PC-3 (cell line): ENCODE measurements at regions not wholly inside any gene's neighbourhood (a gene's known extent, or its start where the extent isn't known, plus 50 kb on each side); places are given as distances from the start of the nearest gene placed in this dataset.

ENCODE experiments used
- ATAC-seq: fragments of 200-7000 bp; cut with Tn5 transposase; 2 replicates; pipeline ENCODE4 v1.9.1; 2020; ENCODE audit warnings: mild to moderate bottlenecking, moderate library complexity
- BruUV-seq: library from RNA; stranded (reverse); fragments of 400-500 nt; replicated peaks from 2 replicates; lab custom pipeline; 2021; lab: Mats Ljungman, UMichigan
- CTCF ChIA-PET: fragments of 300-600 bp; sonication (Branson Sonifier 250); formaldehyde crosslinking; loops from one replicate; lab custom pipeline; 2022; ENCODE audit warnings: antibody characterized with exemption; lab: Charles Lee
- POLR2A ChIA-PET: fragments of 300-600 bp; sonication (Branson Sonifier 250); formaldehyde crosslinking; loops from one replicate; lab custom pipeline; 2022; ENCODE audit warnings: antibody characterized with exemption; ENCODE audit not compliant: unreplicated experiment; lab: Charles Lee
- DNase-seq: peaks from one replicate; pipeline ENCODE4 v3.0.0-alpha.2; 2015
- H2AFZ ChIP-seq: fragments of 300-600 bp; sonication (generic); 2 replicates; pipeline ENCODE4 v1.6.0; 2016; ENCODE audit warnings: antibody characterized with exemption, low read length
- H3F3A ChIP-seq: fragments of 300-600 bp; sonication (generic); one replicate; pipeline ENCODE4 v1.6.0; 2017; ENCODE audit warnings: antibody characterized with exemption, low read length, control low read depth, mild to moderate bottlenecking; ENCODE audit not compliant: unreplicated experiment
- H3K27ac ChIP-seq: fragments of 300-600 bp; sonication (generic); 2 replicates; pipeline ENCODE4 v1.5.1; 2016; ENCODE audit warnings: mild to moderate bottlenecking, low read length
- H3K27me3 ChIP-seq: fragments of 300-600 bp; sonication (generic); 2 replicates; pipeline ENCODE4 v1.6.1; 2016; ENCODE audit warnings: low read length, mixed read lengths
- H3K36me3 ChIP-seq: fragments of 300-600 bp; sonication (generic); 2 replicates; pipeline ENCODE4 v1.6.1; 2016; ENCODE audit warnings: low read depth, mixed run types, low read length, mixed read lengths
- H3K4me1 ChIP-seq: fragments of 300-600 bp; sonication (generic); 2 replicates; pipeline ENCODE4 v1.5.1; 2016; ENCODE audit warnings: low read length; ENCODE audit not compliant: insufficient read depth
- H3K4me2 ChIP-seq: fragments of 300-600 bp; sonication (generic); 2 replicates; pipeline ENCODE4 v1.6.0; 2016; ENCODE audit warnings: low read length
- H3K4me3 ChIP-seq: fragments of 300-600 bp; sonication (generic); 2 replicates; pipeline ENCODE4 v1.5.1; 2016; ENCODE audit warnings: mild to moderate bottlenecking, low read length, mixed read lengths
- H3K79me2 ChIP-seq: fragments of 300-600 bp; sonication (generic); 2 replicates; pipeline ENCODE4 v1.6.1; 2017; ENCODE audit warnings: low read length, mixed read lengths
- H3K9ac ChIP-seq: fragments of 300-600 bp; sonication (generic); 2 replicates; pipeline ENCODE4 v1.6.0; 2016; ENCODE audit warnings: mild to moderate bottlenecking, low read length
- H3K9me2 ChIP-seq: fragments of 300-600 bp; sonication (generic); replicated peaks from 2 replicates; pipeline ENCODE4 v1.6.1; 2016; ENCODE audit warnings: mixed run types, low read length, mixed read lengths
- H3K9me3 ChIP-seq: fragments of 300-600 bp; sonication (generic); 2 replicates; pipeline ENCODE4 v1.6.1; 2016; ENCODE audit warnings: low read length, mixed read lengths
- H4K20me1 ChIP-seq: fragments of 300-600 bp; sonication (generic); 2 replicates; pipeline ENCODE4 v1.6.1; 2016; ENCODE audit warnings: low read length, mixed read lengths
- CTCF ChIP-seq: fragments of 300-600 bp; sonication (generic); conservative IDR thresholded peaks from 2 replicates; pipeline ENCODE4 v1.5.1; 2017; ENCODE audit warnings: antibody characterized with exemption, low read depth, mild to moderate bottlenecking, low read length
- EZH2 ChIP-seq: fragments of 300-600 bp; sonication (generic); IDR thresholded peaks from one replicate; pipeline ENCODE4 v1.6.1; 2017; ENCODE audit warnings: antibody characterized with exemption, mild to moderate bottlenecking, low read length; ENCODE audit not compliant: unreplicated experiment
- EZH2phosphoT487 ChIP-seq: fragments of 300-600 bp; sonication (generic); IDR thresholded peaks from 2 replicates; pipeline ENCODE4 v1.6.1; 2018; ENCODE audit warnings: mild to moderate bottlenecking, antibody characterized with exemption, low read length, borderline replicate concordance
- intact Hi-C: fragments of 100-400 bp; cut with micrococcal nuclease; formaldehyde crosslinking; loops from 2 replicates; pipeline ENCODE4 v1.9.0; 2023

- H2AFZ ChIP-seq: no peak overlapping the region
- CTCF ChIA-PET: no interaction called here
- no peak for TF ChIP-seq EZH2phosphoT487
- TF ChIP-seq CTCF: no peak
- TF ChIP-seq EZH2: no peak
- H3K36me3 ChIP-seq: no peaks in the 10 kb centered on the region
- no peak overlapping the region for H3K27ac ChIP-seq
- no peak overlapping the region for H3K9ac ChIP-seq
- intact Hi-C loops: no loop called here
- no peaks in the 10 kb centered on the region for H3K4me1 ChIP-seq
- H4K20me1 ChIP-seq: no peaks in the 10 kb centered on the region
- ATAC-seq (no peak), DNase-seq (no peak)
- H3K4me2 ChIP-seq: no peak overlapping the region
- no peaks in the 10 kb centered on the region for H3K27me3 ChIP-seq
- no peaks in the 10 kb centered on the region for H3K9me3 ChIP-seq
- no peaks in the 10 kb centered on the region for H3F3A ChIP-seq
- H3K79me2 ChIP-seq: no peaks in the 10 kb centered on the region
- BruUV-seq: no TSS peak
- POLR2A ChIA-PET: no interaction called here
- H3K4me3 ChIP-seq: no peak overlapping the region
- no peaks in the 10 kb centered on the region for H3K9me2 ChIP-seq
These were observed 186.8 kb upstream of the IRX3 start for GRCh38 chr16:54473226-54473993.

- ATAC-seq: no peak
- intact Hi-C loops: no loop called here
These were observed 180.8 kb upstream of the IRX3 start for GRCh38 chr16:54467398-54467797.

More at GRCh38 chr16:54467398-54467797, 180.8 kb upstream of the IRX3 start:
- TF ChIP-seq CTCF (no peak), EZH2phosphoT487 (no peak), EZH2 (no peak)
- no peaks in the 10 kb centered on the region for H3K27me3 ChIP-seq
- no peak overlapping the region for H2AFZ ChIP-seq
- no peaks in the 10 kb centered on the region for H3K79me2 ChIP-seq
- ChIA-PET POLR2A (no interaction called here), CTCF (no interaction called here)
- no peak overlapping the region for H3K4me3 ChIP-seq
- H4K20me1 ChIP-seq: no peaks in the 10 kb centered on the region
- no TSS peak for BruUV-seq
- H3K9me3 ChIP-seq: no peaks in the 10 kb centered on the region
- no peaks in the 10 kb centered on the region for H3K9me2 ChIP-seq
- no peak overlapping the region for H3K27ac ChIP-seq
- no peaks in the 10 kb centered on the region for H3K4me1 ChIP-seq
- no peak overlapping the region for H3K9ac ChIP-seq
- H3F3A ChIP-seq: no peaks in the 10 kb centered on the region
- no peak overlapping the region for H3K4me2 ChIP-seq
- no peak for DNase-seq
- H3K36me3 ChIP-seq: no peaks in the 10 kb centered on the region
